K562 (cell line): ENCODE measurements at regions not wholly inside any gene's neighbourhood (a gene's known extent, or its start where the extent isn't known, plus 50 kb on each side); places are given as distances from the start of the nearest gene placed in this dataset.

Experiments used
- ATF1 ChIP-seq, 2 experiments: fragments of 450-650 bp in 1 of 2; IDR thresholded peaks; 2 replicates each; pipeline ENCODE4 v1.6.1; 2016; ENCODE audit warnings: missing compliant biosample characterization in 1 of 2, missing genetic modification characterization in 1 of 2
- CHCHD3 ChIP-seq: fragments of 250-450 bp; sonication (Bioruptor Pico); IDR thresholded peaks from 2 replicates; pipeline ENCODE4 v2.1.2; 2022; ENCODE audit warnings: mild to moderate bottlenecking
- ERF ChIP-seq: fragments of 450-650 bp; formaldehyde crosslinking; IDR thresholded peaks from 2 replicates; pipeline ENCODE4 v1.4.0; 2020; ENCODE audit warnings: mild to moderate bottlenecking, mixed read lengths
- FOXP1 ChIP-seq: sonication (generic); formaldehyde crosslinking; IDR thresholded peaks from 2 replicates; pipeline ENCODE4 v1.8.0; 2022; ENCODE audit warnings: mild to moderate bottlenecking, missing genetic modification reagents
- PTTG1 ChIP-seq: fragments of 450-650 bp; IDR thresholded peaks from 2 replicates; pipeline ENCODE4 v1.6.1; 2016; ENCODE audit warnings: low read depth, mild to moderate bottlenecking, missing genetic modification characterization, missing compliant biosample characterization
- TAF7 ChIP-seq: fragments of 450-650 bp; IDR thresholded peaks from 2 replicates; pipeline ENCODE4 v1.6.1; 2016; ENCODE audit warnings: missing genetic modification characterization, missing compliant biosample characterization
- ZNF184 ChIP-seq: sonication (generic); formaldehyde crosslinking; IDR thresholded peaks from 2 replicates; pipeline ENCODE4 v1.5.0; 2020; ENCODE audit warnings: missing genetic modification reagents
- ZNF699 ChIP-seq: fragments of 250-450 bp; sonication (Bioruptor Pico); IDR thresholded peaks from 2 replicates; pipeline ENCODE4 v1.8.0; 2021; ENCODE audit warnings: mild to moderate bottlenecking, moderate library complexity; ENCODE audit not compliant: insufficient replicate concordance
- TF ChIP-seq, protein P1 (sequence below): fragments of 250-450 bp; sonication (Bioruptor Pico); IDR thresholded peaks from 2 replicates; pipeline ENCODE4 v1.8.0; 2022; ENCODE audit warnings: inconsistent platforms
- TF ChIP-seq, protein P2 (sequence below): fragments of 450-650 bp; IDR thresholded peaks from 2 replicates; pipeline ENCODE4 v1.6.1; 2016; ENCODE audit warnings: mild to moderate bottlenecking, moderate library complexity

GRCh38 chr6:27145731-27146455, 101.6 kb upstream of the PRSS16 start (continued):
- TF ChIP-seq, protein P1, sequence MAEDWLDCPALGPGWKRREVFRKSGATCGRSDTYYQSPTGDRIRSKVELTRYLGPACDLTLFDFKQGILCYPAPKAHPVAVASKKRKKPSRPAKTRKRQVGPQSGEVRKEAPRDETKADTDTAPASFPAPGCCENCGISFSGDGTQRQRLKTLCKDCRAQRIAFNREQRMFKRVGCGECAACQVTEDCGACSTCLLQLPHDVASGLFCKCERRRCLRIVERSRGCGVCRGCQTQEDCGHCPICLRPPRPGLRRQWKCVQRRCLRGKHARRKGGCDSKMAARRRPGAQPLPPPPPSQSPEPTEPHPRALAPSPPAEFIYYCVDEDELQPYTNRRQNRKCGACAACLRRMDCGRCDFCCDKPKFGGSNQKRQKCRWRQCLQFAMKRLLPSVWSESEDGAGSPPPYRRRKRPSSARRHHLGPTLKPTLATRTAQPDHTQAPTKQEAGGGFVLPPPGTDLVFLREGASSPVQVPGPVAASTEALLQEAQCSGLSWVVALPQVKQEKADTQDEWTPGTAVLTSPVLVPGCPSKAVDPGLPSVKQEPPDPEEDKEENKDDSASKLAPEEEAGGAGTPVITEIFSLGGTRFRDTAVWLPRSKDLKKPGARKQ, result no peak
- TF ChIP-seq ZNF699 (CRISPR knock-in tag) (no peak), CHCHD3 (CRISPR knock-in tag) (peak; percentile 98), TAF7 (tag) (0 out of 2 replicates have a peak, but pooled peaks have one; percentile 26), FOXP1 (CRISPR knock-in tag) (peak; percentile 74; the same call in 1 of the 2 replicates), ZNF184 (CRISPR knock-in tag) (no peak), ERF (CRISPR knock-in tag) (peak; percentile 68; the same call in 1 of the 2 replicates), PTTG1 (no peak), ATF1 (CRISPR knock-in tag; IDR thresholded peaks at IDR 0.05) (no peak), ATF1 (tag; IDR thresholded peaks at IDR 0.05) (no peak; the same call in 1 of the 2 replicates)
- TF ChIP-seq, protein P2, sequence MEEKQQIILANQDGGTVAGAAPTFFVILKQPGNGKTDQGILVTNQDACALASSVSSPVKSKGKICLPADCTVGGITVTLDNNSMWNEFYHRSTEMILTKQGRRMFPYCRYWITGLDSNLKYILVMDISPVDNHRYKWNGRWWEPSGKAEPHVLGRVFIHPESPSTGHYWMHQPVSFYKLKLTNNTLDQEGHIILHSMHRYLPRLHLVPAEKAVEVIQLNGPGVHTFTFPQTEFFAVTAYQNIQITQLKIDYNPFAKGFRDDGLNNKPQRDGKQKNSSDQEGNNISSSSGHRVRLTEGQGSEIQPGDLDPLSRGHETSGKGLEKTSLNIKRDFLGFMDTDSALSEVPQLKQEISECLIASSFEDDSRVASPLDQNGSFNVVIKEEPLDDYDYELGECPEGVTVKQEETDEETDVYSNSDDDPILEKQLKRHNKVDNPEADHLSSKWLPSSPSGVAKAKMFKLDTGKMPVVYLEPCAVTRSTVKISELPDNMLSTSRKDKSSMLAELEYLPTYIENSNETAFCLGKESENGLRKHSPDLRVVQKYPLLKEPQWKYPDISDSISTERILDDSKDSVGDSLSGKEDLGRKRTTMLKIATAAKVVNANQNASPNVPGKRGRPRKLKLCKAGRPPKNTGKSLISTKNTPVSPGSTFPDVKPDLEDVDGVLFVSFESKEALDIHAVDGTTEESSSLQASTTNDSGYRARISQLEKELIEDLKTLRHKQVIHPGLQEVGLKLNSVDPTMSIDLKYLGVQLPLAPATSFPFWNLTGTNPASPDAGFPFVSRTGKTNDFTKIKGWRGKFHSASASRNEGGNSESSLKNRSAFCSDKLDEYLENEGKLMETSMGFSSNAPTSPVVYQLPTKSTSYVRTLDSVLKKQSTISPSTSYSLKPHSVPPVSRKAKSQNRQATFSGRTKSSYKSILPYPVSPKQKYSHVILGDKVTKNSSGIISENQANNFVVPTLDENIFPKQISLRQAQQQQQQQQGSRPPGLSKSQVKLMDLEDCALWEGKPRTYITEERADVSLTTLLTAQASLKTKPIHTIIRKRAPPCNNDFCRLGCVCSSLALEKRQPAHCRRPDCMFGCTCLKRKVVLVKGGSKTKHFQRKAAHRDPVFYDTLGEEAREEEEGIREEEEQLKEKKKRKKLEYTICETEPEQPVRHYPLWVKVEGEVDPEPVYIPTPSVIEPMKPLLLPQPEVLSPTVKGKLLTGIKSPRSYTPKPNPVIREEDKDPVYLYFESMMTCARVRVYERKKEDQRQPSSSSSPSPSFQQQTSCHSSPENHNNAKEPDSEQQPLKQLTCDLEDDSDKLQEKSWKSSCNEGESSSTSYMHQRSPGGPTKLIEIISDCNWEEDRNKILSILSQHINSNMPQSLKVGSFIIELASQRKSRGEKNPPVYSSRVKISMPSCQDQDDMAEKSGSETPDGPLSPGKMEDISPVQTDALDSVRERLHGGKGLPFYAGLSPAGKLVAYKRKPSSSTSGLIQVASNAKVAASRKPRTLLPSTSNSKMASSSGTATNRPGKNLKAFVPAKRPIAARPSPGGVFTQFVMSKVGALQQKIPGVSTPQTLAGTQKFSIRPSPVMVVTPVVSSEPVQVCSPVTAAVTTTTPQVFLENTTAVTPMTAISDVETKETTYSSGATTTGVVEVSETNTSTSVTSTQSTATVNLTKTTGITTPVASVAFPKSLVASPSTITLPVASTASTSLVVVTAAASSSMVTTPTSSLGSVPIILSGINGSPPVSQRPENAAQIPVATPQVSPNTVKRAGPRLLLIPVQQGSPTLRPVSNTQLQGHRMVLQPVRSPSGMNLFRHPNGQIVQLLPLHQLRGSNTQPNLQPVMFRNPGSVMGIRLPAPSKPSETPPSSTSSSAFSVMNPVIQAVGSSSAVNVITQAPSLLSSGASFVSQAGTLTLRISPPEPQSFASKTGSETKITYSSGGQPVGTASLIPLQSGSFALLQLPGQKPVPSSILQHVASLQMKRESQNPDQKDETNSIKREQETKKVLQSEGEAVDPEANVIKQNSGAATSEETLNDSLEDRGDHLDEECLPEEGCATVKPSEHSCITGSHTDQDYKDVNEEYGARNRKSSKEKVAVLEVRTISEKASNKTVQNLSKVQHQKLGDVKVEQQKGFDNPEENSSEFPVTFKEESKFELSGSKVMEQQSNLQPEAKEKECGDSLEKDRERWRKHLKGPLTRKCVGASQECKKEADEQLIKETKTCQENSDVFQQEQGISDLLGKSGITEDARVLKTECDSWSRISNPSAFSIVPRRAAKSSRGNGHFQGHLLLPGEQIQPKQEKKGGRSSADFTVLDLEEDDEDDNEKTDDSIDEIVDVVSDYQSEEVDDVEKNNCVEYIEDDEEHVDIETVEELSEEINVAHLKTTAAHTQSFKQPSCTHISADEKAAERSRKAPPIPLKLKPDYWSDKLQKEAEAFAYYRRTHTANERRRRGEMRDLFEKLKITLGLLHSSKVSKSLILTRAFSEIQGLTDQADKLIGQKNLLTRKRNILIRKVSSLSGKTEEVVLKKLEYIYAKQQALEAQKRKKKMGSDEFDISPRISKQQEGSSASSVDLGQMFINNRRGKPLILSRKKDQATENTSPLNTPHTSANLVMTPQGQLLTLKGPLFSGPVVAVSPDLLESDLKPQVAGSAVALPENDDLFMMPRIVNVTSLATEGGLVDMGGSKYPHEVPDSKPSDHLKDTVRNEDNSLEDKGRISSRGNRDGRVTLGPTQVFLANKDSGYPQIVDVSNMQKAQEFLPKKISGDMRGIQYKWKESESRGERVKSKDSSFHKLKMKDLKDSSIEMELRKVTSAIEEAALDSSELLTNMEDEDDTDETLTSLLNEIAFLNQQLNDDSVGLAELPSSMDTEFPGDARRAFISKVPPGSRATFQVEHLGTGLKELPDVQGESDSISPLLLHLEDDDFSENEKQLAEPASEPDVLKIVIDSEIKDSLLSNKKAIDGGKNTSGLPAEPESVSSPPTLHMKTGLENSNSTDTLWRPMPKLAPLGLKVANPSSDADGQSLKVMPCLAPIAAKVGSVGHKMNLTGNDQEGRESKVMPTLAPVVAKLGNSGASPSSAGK, result peak; percentile 39; the same call in 1 of the 2 replicates
